22Rv1 (cell line): ENCODE measurements at regions not wholly inside any gene's neighbourhood (a gene's known extent, or its start where the extent isn't known, plus 50 kb on each side); places are given as distances from the start of the nearest gene placed in this dataset.

ENCODE experiments used
- CTCF ChIP-seq: fragments of 450-650 bp; IDR thresholded peaks from 2 replicates; pipeline ENCODE4 v1.5.1; 2017; ENCODE audit warnings: mild to moderate bottlenecking
- ZFX ChIP-seq: fragments of 450-650 bp; IDR thresholded peaks from 2 replicates; pipeline ENCODE4 v1.6.1; 2017; ENCODE audit warnings: antibody characterized with exemption, borderline replicate concordance

- no peak for TF ChIP-seq CTCF
- TF ChIP-seq ZFX, result no peak
Measured at GRCh38 chr12:77226368-77226767, 161.0 kb upstream of the E2F7 start.
